ENCODE measurements at regions not wholly inside any gene's neighbourhood (a gene's known extent, or its start where the extent isn't known, plus 50 kb on each side); places are given as distances from the start of the nearest gene placed in this dataset. TPM values are rescaled to one million over a fixed set of nuclear protein-coding genes. Genes with fewer than 3 reads are reported as not detected.

DNA sequence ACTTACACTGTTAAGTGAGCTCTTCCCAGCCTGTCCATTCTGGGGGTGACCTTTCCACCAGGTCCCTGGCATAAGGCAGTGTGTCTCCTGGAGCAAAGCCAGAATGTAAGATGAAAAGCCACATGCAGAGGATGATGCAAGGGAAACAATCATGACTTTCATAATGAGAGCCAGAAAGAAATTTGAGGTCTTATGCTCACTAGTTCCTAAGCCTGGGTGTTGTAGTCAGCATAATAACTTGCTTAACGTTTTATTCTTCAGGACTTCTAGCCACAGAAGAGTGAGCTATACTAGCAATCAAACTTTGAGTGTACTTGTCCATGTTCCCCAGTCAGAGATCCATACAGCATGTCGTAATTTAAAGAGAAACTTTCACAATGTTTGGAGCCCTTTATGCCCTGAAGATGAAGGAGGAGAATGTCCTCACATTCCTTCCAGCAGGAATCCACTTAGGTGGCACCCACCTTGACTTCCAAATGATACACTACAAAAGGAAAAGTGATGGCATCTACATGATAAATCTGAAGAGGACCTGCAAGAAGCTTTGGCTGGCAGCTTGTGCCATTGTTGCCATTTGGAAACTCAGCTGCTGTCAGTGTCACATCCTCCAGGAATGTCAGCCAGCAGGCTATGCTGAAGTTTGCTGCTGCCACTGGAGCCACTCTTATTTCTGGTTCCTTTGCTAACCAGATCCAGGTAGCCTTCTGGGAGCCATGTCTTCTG is 60.5 kb upstream of the FOXD3 start:
- Histone ChIP-seq H3K4me3 (ENCODE audit: low read length in 3 of 3) (peak overlapping the region in 2 of 3 donors; percentile 55 to 69), H3K9me3 (ENCODE audit: control insufficient read depth in 3 of 3, low read length in 3 of 3) (no peaks in the 10 kb centered on the region), H3K36me3 (ENCODE audit: control insufficient read depth in 3 of 3, insufficient read depth in 3 of 3, low read length in 3 of 3) (no peaks in the 10 kb centered on the region), H3K9ac (ENCODE audit: low read depth in 1 of 3, low read length in 3 of 3) (peak overlapping the region in 2 of 3 donors; percentile 26 to 27), H3K4me1 (ENCODE audit: control insufficient read depth in 3 of 3, insufficient read depth in 3 of 3, low read length in 3 of 3) (peaks cover 4 to 21% (median 18%) of the 10 kb centered on the region in 3 donors), H3K27me3 (ENCODE audit: control insufficient read depth in 3 of 3, insufficient read depth in 3 of 3, low read length in 3 of 3) (no peaks in the 10 kb centered on the region), H3K27ac (ENCODE audit: low read depth, low read length) (peak overlapping the region; percentile 92)

DNA sequence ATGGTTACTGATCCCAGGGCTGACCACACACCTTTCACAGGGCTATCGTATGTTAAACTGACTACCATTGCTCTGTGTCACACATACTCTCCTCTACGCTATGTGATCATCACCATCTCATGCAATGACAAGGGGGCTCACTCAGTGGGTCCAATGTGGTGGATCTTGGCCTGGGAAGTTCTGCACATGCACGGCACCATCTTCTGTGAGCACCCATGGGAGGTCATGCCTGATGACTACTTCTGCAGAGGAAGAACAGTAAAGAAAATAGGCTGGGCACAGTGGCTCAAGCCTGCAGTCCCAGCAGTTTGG is 60.0 kb upstream of the FOXD3 start:
- H3K4me1 ChIP-seq (ENCODE audit: control insufficient read depth in 3 of 3, insufficient read depth in 3 of 3, low read length in 3 of 3) = peaks cover 4 to 21% (median 18%) of the 10 kb centered on the region in 3 donors
- H3K36me3 ChIP-seq (ENCODE audit: control insufficient read depth in 3 of 3, insufficient read depth in 3 of 3, low read length in 3 of 3) = no peaks in the 10 kb centered on the region
- no peaks in the 10 kb centered on the region for H3K9me3 ChIP-seq (ENCODE audit: control insufficient read depth in 3 of 3, low read length in 3 of 3)
- peak overlapping the region in 2 of 3 donors; percentile 55 to 69 for H3K4me3 ChIP-seq (ENCODE audit: low read length in 3 of 3)
- H3K27ac ChIP-seq (ENCODE audit: low read depth, low read length) = peak overlapping the region; percentile 92
- H3K27me3 ChIP-seq (ENCODE audit: control insufficient read depth in 3 of 3, insufficient read depth in 3 of 3, low read length in 3 of 3) = no peaks in the 10 kb centered on the region
- H3K9ac ChIP-seq (ENCODE audit: low read depth in 1 of 3, low read length in 3 of 3) = no peak overlapping the region

DNA sequence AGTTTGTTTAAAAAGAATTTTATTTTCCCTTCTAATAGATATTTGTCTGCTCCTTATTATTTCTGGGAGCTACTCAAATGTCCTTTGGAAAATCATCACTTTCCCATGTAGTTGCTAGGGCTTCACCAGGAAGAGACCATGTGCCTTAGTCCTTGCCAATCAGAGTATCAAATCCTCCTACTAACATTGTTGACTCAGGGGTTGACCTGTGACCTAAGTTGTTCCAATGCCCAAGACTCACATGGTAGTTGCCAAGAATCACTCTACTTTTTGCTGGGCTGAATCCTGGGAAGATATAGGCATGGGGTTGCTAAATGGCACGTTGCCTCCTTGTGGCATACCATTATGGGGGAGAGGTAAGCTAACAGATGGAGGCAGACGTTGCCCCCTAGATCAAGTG is 58.2 kb upstream of the FOXD3 start:
- Histone ChIP-seq H3K9me3 (ENCODE audit: control insufficient read depth in 3 of 3, low read length in 3 of 3) (no peaks in the 10 kb centered on the region), H3K4me1 (ENCODE audit: control insufficient read depth in 3 of 3, insufficient read depth in 3 of 3, low read length in 3 of 3) (peaks cover 4 to 19% (median 18%) of the 10 kb centered on the region in 3 donors), H3K36me3 (ENCODE audit: control insufficient read depth in 3 of 3, insufficient read depth in 3 of 3, low read length in 3 of 3) (no peaks in the 10 kb centered on the region), H3K4me3 (ENCODE audit: low read length in 3 of 3) (no peak overlapping the region), H3K27me3 (ENCODE audit: control insufficient read depth in 3 of 3, insufficient read depth in 3 of 3, low read length in 3 of 3) (no peaks in the 10 kb centered on the region), H3K9ac (ENCODE audit: low read depth in 1 of 3, low read length in 3 of 3) (no peak overlapping the region), H3K27ac (ENCODE audit: low read depth, low read length) (no peak overlapping the region)

DNA sequence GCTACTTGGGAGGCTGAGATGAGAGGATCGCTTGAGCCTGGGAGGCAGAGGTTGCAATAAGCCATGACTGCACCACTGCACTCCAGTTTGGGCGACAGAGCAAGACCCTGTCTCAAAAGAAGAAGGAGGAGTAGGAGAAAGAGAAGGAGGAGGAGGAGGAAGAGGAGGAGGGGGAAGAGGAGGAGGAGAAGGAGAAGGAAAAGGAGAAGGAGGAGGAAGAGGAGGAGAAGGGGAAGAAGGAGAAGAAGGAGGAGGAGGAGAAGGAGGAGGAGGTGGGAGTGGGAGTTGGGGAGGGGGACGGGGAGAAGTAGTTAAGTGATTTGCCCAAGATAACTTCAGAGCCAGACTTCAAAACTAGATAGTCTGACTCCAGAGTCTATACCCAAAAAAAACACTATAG is 55.5 kb upstream of the FOXD3 start:
- H3K9me3 ChIP-seq (ENCODE audit: control insufficient read depth in 3 of 3, low read length in 3 of 3) = no peaks in the 10 kb centered on the region
- H3K27me3 ChIP-seq (ENCODE audit: control insufficient read depth in 3 of 3, insufficient read depth in 3 of 3, low read length in 3 of 3) = no peaks in the 10 kb centered on the region
- H3K27ac ChIP-seq (ENCODE audit: low read depth, low read length) = no peak overlapping the region
- peaks cover 2 to 13% (median 12%) of the 10 kb centered on the region in 3 donors for H3K4me1 ChIP-seq (ENCODE audit: control insufficient read depth in 3 of 3, insufficient read depth in 3 of 3, low read length in 3 of 3)
- no peak overlapping the region for H3K9ac ChIP-seq (ENCODE audit: low read depth in 1 of 3, low read length in 3 of 3)
- H3K4me3 ChIP-seq (ENCODE audit: low read length in 3 of 3) = no peak overlapping the region
- no peaks in the 10 kb centered on the region for H3K36me3 ChIP-seq (ENCODE audit: control insufficient read depth in 3 of 3, insufficient read depth in 3 of 3, low read length in 3 of 3)

DNA sequence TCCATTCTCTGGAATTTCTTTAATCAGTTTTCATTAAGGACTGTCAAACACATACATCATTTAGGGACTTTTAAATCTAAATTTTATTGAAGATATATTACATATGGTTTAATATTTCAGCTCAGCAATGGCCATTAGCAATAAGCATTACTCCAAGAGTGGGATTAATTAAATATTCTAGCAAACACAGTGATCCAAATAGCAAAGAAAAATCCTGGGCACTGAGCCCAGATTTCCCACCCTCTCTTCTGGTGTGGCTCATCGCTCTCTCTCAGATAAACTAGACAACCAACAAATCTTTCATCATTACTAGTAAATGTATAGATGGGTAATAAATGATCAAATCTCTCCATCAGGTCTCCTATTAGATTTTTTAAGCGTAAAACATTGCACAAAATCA is 53.5 kb upstream of the FOXD3 start:
- H3K27ac ChIP-seq (ENCODE audit: low read depth, low read length) = no peak overlapping the region
- H3K4me3 ChIP-seq (ENCODE audit: low read length in 3 of 3) = no peak overlapping the region
- no peaks in the 10 kb centered on the region for H3K9me3 ChIP-seq (ENCODE audit: control insufficient read depth in 3 of 3, low read length in 3 of 3)
- no peaks in the 10 kb centered on the region for H3K27me3 ChIP-seq (ENCODE audit: control insufficient read depth in 3 of 3, insufficient read depth in 3 of 3, low read length in 3 of 3)
- no peaks in the 10 kb centered on the region for H3K36me3 ChIP-seq (ENCODE audit: control insufficient read depth in 3 of 3, insufficient read depth in 3 of 3, low read length in 3 of 3)
- H3K9ac ChIP-seq (ENCODE audit: low read depth in 1 of 3, low read length in 3 of 3) = no peak overlapping the region
- peaks cover 0 to 3% (median 3%) of the 10 kb centered on the region in 3 donors for H3K4me1 ChIP-seq (ENCODE audit: control insufficient read depth in 3 of 3, insufficient read depth in 3 of 3, low read length in 3 of 3)

DNA sequence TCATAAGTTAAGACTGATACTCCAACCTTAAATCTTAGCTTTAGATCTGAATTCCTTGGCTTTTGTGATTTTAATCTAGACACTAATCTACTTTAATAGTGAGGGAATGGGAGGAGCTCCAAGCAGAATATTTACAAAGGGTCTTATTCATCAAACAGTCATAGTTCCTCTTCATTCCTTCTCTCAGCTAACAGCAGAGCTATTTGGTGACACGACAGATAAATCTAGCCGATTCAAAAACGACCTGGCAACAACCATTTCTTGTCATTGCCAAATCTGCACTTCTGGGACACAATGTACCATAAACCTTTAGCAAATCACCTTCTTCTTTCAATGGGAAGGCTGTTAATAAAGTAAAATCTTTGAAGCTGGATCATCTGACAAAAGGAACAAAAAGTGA is 52.8 kb upstream of the FOXD3 start:
- Histone ChIP-seq H3K36me3 (ENCODE audit: control insufficient read depth in 3 of 3, insufficient read depth in 3 of 3, low read length in 3 of 3) (no peaks in the 10 kb centered on the region), H3K4me3 (ENCODE audit: low read length in 3 of 3) (peak overlapping the region in 1 of 3 donors; percentile 6), H3K4me1 (ENCODE audit: control insufficient read depth in 3 of 3, insufficient read depth in 3 of 3, low read length in 3 of 3) (no peaks in the 10 kb centered on the region), H3K9ac (ENCODE audit: low read depth in 1 of 3, low read length in 3 of 3) (peak overlapping the region in 1 of 3 donors; percentile 10), H3K27me3 (ENCODE audit: control insufficient read depth in 3 of 3, insufficient read depth in 3 of 3, low read length in 3 of 3) (no peaks in the 10 kb centered on the region), H3K27ac (ENCODE audit: low read depth, low read length) (no peak overlapping the region), H3K9me3 (ENCODE audit: control insufficient read depth in 3 of 3, low read length in 3 of 3) (no peaks in the 10 kb centered on the region)

Small RNA genes lying in the stretch of these regions (small RNA-seq; reads per million reads assigned to genes)
- gene RNA5SP49 = not detected

Data from skeletal muscle tissue (tissue), 4 donors.